Gastrocnemius medialis (tissue), 4 donors: ENCODE measurements at regions not wholly inside any gene's neighbourhood (a gene's known extent, or its start where the extent isn't known, plus 50 kb on each side); places are given as distances from the start of the nearest gene placed in this dataset.

Experiments
- ATAC-seq, 2 donors: fragments of 150-250 bp; one replicate each; pipeline ENCODE4 v1.9.1; 2016
- DNase-seq, 2 donors: peaks; one replicate each; pipeline ENCODE4 v3.0.0-alpha.2; 2019
- H3K27ac ChIP-seq, 4 donors: fragments of 200-600 bp; sonication (generic); 1 replicate in 1 of 4; 2 replicates in 3 of 4; pipeline ENCODE4 v1.5.1; 2016 to 2018; ENCODE audit warnings: mild to moderate bottlenecking in 2 of 4, moderate library complexity in 1 of 4
- H3K27me3 ChIP-seq, 3 donors: fragments of 200-600 bp; sonication (generic) in 2 of 3; 1 replicate in 1 of 3; 2 replicates in 2 of 3; pipeline versions ENCODE4 v1.5.1 to v1.6.0; 2016 to 2019; ENCODE audit warnings: mild to moderate bottlenecking in 1 of 3, moderate library complexity in 1 of 3
- H3K36me3 ChIP-seq, 2 donors: fragments of 200-600 bp; sonication (generic) in 1 of 2; one replicate each; pipeline ENCODE4 v1.5.1; 2017 to 2018
- H3K4me1 ChIP-seq, 2 donors: fragments of 200-600 bp; sonication (generic) in 1 of 2; one replicate each; pipeline ENCODE4 v1.5.1; 2016 to 2017; ENCODE audit warnings: mild to moderate bottlenecking in 2 of 2
- H3K4me3 ChIP-seq, 4 donors: fragments of 200-600 bp; sonication (generic) in 3 of 4; 1 replicate in 1 of 4; 2 replicates in 3 of 4; pipeline ENCODE4 v1.5.1; 2016 to 2019; ENCODE audit warnings: mild to moderate bottlenecking in 2 of 4
- H3K9me3 ChIP-seq, 3 donors: fragments of 200-600 bp; sonication (generic) in 2 of 3; 1 replicate in 1 of 3; 2 replicates in 2 of 3; pipeline ENCODE4 v1.5.1; 2016 to 2019
- CTCF ChIP-seq, 5 experiments: fragments of 450-650 bp in 3 of 5; fragments of 200-600 bp in 2 of 5; sonication (generic) in 2 of 5; IDR thresholded peaks in 4 of 5; conservative IDR thresholded peaks in 1 of 5; 1 replicate in 4 of 5; 2 replicates in 1 of 5; pipeline ENCODE4 v1.5.1; 2016 to 2019; ENCODE audit warnings: antibody characterized with exemption in 5 of 5, mild to moderate bottlenecking in 3 of 5, moderate library complexity in 3 of 5
- POLR2A ChIP-seq, 2 donors: fragments of 450-650 bp; IDR thresholded peaks; one replicate each; pipeline ENCODE4 v1.6.1; 2017; ENCODE audit warnings: antibody characterized with exemption in 2 of 2, mild to moderate bottlenecking in 2 of 2, moderate library complexity in 2 of 2
- in situ Hi-C, 4 donors: fragments of 200-750 bp; cut with MboI; loops; one replicate each; pipeline versions ENCODE4 v1.15.0 to v1.8.0; 2017; ENCODE audit warnings: low sequenced_read_pairs in 4 of 4
- intact Hi-C: fragments of 100-400 bp; cut with DNase I; formaldehyde crosslinking; loops from one replicate; pipeline ENCODE4 v1.15.1; 2023; ENCODE audit warnings: low total_unique reads

- H3K9me3 ChIP-seq: no peaks in the 10 kb centered on the region
- ATAC-seq (no peak), DNase-seq (no peak)
- intact Hi-C loops: no loop called here
- peaks cover 9 to 12% (median 11%) of the 10 kb centered on the region in 3 donors for H3K27me3 ChIP-seq
- in situ Hi-C loops: no loop called here
- H3K27ac ChIP-seq: no peak overlapping the region
- no peaks in the 10 kb centered on the region for H3K4me1 ChIP-seq
- TF ChIP-seq CTCF (IDR thresholded peaks at IDR 0.05 in 4 of 5, conservative IDR thresholded peaks at IDR 0.05 in 1 of 5) (no peak), POLR2A (IDR thresholded peaks at IDR 0.05) (no peak)
- H3K4me3 ChIP-seq: no peak overlapping the region
- no peaks in the 10 kb centered on the region for H3K36me3 ChIP-seq
Observed at GRCh38 chr15:77825546-77825945, 192.8 kb upstream of the LINGO1 start.

DNA sequence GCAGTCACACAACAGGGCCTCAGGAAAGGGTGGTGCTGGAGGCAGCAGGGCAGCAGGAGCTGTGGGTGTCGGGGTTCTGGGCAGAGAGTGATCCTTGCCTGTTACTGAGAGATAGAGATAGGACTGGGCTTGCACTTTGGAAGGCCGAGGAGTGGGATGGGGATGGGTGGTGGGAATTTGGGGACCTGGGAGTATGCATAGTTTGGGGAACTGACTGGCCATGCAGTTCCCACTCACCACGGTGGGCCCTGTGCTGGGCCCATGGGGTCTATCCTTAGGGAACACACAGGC is 192.5 kb upstream of the LINGO1 start:
- Histone ChIP-seq H3K27me3 (peaks cover 10 to 16% (median 14%) of the 10 kb centered on the region in 3 donors), H3K36me3 (no peaks in the 10 kb centered on the region), H3K9me3 (no peaks in the 10 kb centered on the region), H3K27ac (no peak overlapping the region), H3K4me1 (no peaks in the 10 kb centered on the region), H3K4me3 (no peak overlapping the region)
- intact Hi-C loops: no loop called here
- ATAC-seq (no peak), DNase-seq (no peak)
- TF ChIP-seq POLR2A (IDR thresholded peaks at IDR 0.05): no peak
- no peak for TF ChIP-seq CTCF (IDR thresholded peaks at IDR 0.05 in 4 of 5, conservative IDR thresholded peaks at IDR 0.05 in 1 of 5)
- in situ Hi-C loops: no loop called here

DNA sequence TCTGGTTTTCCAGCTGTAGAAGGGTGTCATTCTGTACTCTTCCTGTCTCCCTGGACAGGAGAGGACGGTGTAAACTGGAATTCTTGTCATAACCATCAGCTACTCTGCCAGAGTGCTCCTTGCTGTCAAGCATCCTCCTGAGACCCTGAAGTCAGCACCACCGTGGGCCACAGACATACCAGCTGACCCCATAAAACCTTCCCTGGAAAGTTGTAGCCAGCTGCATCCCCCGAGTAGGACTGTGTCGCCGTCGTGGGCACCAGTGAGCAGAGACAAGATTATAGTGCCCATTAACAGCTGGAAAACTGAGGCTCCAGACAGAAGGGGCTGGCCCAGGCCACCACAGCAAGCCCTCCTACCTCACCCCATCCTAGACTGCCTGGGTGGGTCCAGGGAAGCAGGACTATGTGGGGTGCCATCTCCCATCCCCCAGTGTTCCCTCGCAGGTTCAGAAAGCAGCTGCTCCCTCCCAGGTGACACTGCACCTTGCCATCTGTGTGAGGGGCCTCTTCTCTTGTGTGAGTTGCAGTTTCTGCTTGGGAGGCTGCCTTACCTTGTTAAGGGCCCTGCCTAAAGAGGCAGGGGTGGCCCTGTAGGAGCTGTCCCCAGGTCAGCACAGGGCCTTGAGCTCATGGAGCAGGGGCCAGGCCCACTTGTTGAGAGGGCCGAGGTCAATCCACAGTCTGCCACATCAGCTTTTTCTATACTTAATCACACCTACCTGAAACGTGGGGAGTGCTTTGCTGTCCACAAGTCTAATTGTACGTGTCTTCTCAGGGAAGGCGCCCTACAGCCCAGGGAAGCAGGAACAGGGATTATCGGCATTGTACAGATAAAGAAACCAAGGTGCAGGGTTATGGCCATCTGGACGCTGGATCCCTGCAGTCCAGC is 191.9 kb upstream of the LINGO1 start:
- Histone ChIP-seq H3K27ac (no peak overlapping the region), H3K4me3 (no peak overlapping the region), H3K4me1 (no peaks in the 10 kb centered on the region), H3K9me3 (no peaks in the 10 kb centered on the region), H3K27me3 (peaks cover 11 to 17% (median 15%) of the 10 kb centered on the region in 3 donors), H3K36me3 (no peaks in the 10 kb centered on the region)
- in situ Hi-C loops: no loop called here
- DNase-seq: no peak
- intact Hi-C loops: no loop called here
- no peak for ATAC-seq
- no peak for TF ChIP-seq POLR2A (IDR thresholded peaks at IDR 0.05)
- TF ChIP-seq CTCF (IDR thresholded peaks at IDR 0.05 in 4 of 5, conservative IDR thresholded peaks at IDR 0.05 in 1 of 5): no peak

GRCh38 chr15:77823736-77824135 is 191.0 kb upstream of the LINGO1 start:
- Histone ChIP-seq H3K27ac (no peak overlapping the region), H3K4me1 (no peaks in the 10 kb centered on the region), H3K36me3 (no peaks in the 10 kb centered on the region), H3K9me3 (no peaks in the 10 kb centered on the region), H3K4me3 (no peak overlapping the region), H3K27me3 (peaks cover 11 to 21% (median 15%) of the 10 kb centered on the region in 3 donors)
- no peak for TF ChIP-seq POLR2A (IDR thresholded peaks at IDR 0.05)
- TF ChIP-seq CTCF (IDR thresholded peaks at IDR 0.05 in 4 of 5, conservative IDR thresholded peaks at IDR 0.05 in 1 of 5): no peak
- intact Hi-C loops: no loop called here
- in situ Hi-C loops: no loop called here
- ATAC-seq (no peak), DNase-seq (no peak)
